Upper lobe of right lung (tissue), 1 donor: ENCODE measurements at regions not wholly inside any gene's neighbourhood (a gene's known extent, or its start where the extent isn't known, plus 50 kb on each side); places are given as distances from the start of the nearest gene placed in this dataset.

Experiments
- ATAC-seq: fragments of 200-7000 bp; cut with Tn5 transposase; one replicate; pipeline ENCODE4 v1.9.1; 2020; ENCODE audit warnings: mild to moderate bottlenecking, moderate library complexity
- DNase-seq: peaks from one replicate; pipeline ENCODE4 v3.0.0-alpha.2; 2020
- H3K27ac ChIP-seq: fragments of 200-600 bp; one replicate; pipeline ENCODE4 v1.8.0; 2022
- H3K27me3 ChIP-seq: fragments of 200-600 bp; one replicate; pipeline ENCODE4 v1.8.0; 2022; ENCODE audit warnings: mild to moderate bottlenecking
- H3K36me3 ChIP-seq: fragments of 200-600 bp; one replicate; pipeline ENCODE4 v1.8.0; 2022
- H3K4me1 ChIP-seq: fragments of 200-600 bp; one replicate; pipeline ENCODE4 v1.8.0; 2022
- H3K4me3 ChIP-seq: fragments of 200-600 bp; one replicate; pipeline ENCODE4 v1.8.0; 2022; ENCODE audit warnings: mild to moderate bottlenecking
- H3K9me3 ChIP-seq: fragments of 200-600 bp; one replicate; pipeline ENCODE4 v1.8.0; 2022
- CTCF ChIP-seq: fragments of 200-600 bp; IDR thresholded peaks from one replicate; pipeline ENCODE4 v1.8.0; 2022; ENCODE audit warnings: antibody characterized with exemption
- intact Hi-C: fragments of 100-400 bp; cut with DNase I; formaldehyde crosslinking; loops from one replicate; pipeline ENCODE4 v1.11.0; 2022
- donor health status: DM: no; HTN: yes; CAD: no; lungs with severe emphysema.

- H3K9me3 ChIP-seq, result no peaks in the 10 kb centered on the region
- H3K4me3 ChIP-seq, result no peak overlapping the region
- TF ChIP-seq CTCF, result no peak
- no peak for DNase-seq
- no peak for ATAC-seq
- no peak overlapping the region for H3K27ac ChIP-seq
- no peaks in the 10 kb centered on the region for H3K4me1 ChIP-seq
- H3K27me3 ChIP-seq, result no peaks in the 10 kb centered on the region
- no peaks in the 10 kb centered on the region for H3K36me3 ChIP-seq
- intact Hi-C loops, result no loop called here
These were observed 322.8 kb upstream of the SORCS1 start for GRCh38 chr10:107487284-107487683.

GRCh38 chr10:107485019-107485418 lies 320.5 kb upstream of the SORCS1 start:
- H3K36me3 ChIP-seq, result no peaks in the 10 kb centered on the region
- H3K27ac ChIP-seq, result no peak overlapping the region
- no peaks in the 10 kb centered on the region for H3K27me3 ChIP-seq
- DNase-seq (no peak), ATAC-seq (no peak)
- H3K9me3 ChIP-seq, result no peaks in the 10 kb centered on the region
- no peak overlapping the region for H3K4me3 ChIP-seq
- H3K4me1 ChIP-seq, result no peaks in the 10 kb centered on the region
- no peak for TF ChIP-seq CTCF
- intact Hi-C loops, result no loop called here

GRCh38 chr10:107481881-107482280 lies 317.4 kb upstream of the SORCS1 start:
- Histone ChIP-seq H3K36me3 (no peaks in the 10 kb centered on the region), H3K27ac (no peak overlapping the region), H3K27me3 (no peaks in the 10 kb centered on the region), H3K4me1 (no peaks in the 10 kb centered on the region), H3K9me3 (no peaks in the 10 kb centered on the region), H3K4me3 (no peak overlapping the region)
- intact Hi-C loops, result no loop called here
- ATAC-seq (no peak), DNase-seq (no peak)
- TF ChIP-seq CTCF, result no peak

- no peaks in the 10 kb centered on the region for H3K36me3 ChIP-seq
- H3K4me3 ChIP-seq, result no peak overlapping the region
- no peaks in the 10 kb centered on the region for H3K4me1 ChIP-seq
- DNase-seq, result no peak
- H3K27me3 ChIP-seq, result no peaks in the 10 kb centered on the region
- no peak for ATAC-seq
- TF ChIP-seq CTCF, result no peak
- no peak overlapping the region for H3K27ac ChIP-seq
- no peaks in the 10 kb centered on the region for H3K9me3 ChIP-seq
- intact Hi-C loops, result no loop called here
These were observed 316.7 kb upstream of the SORCS1 start for GRCh38 chr10:107481224-107481623.

- H3K9me3 ChIP-seq, result no peaks in the 10 kb centered on the region
These were observed 316.3 kb upstream of the SORCS1 start for GRCh38 chr10:107480781-107481180.

More at GRCh38 chr10:107480781-107481180, 316.3 kb upstream of the SORCS1 start:
- no peaks in the 10 kb centered on the region for H3K4me1 ChIP-seq
- H3K36me3 ChIP-seq, result no peaks in the 10 kb centered on the region
- no peak overlapping the region for H3K4me3 ChIP-seq
- ATAC-seq (no peak), DNase-seq (no peak)
- no peak overlapping the region for H3K27ac ChIP-seq
- TF ChIP-seq CTCF, result no peak
- intact Hi-C loops, result no loop called here
- no peaks in the 10 kb centered on the region for H3K27me3 ChIP-seq
